ENCODE measurements at regions not wholly inside any gene's neighbourhood (a gene's known extent, or its start where the extent isn't known, plus 50 kb on each side); places are given as distances from the start of the nearest gene placed in this dataset.
"Not testable (repeated sequence)": the region's sequence is repeated elsewhere in the genome, so short reads cannot be mapped to it uniquely, and the experiment has no call there.

GRCh38 chr5:39652481-39652880, 227.7 kb upstream of the DAB2 start:
- TF ChIP-seq POLR2AphosphoS5, POLR2A (IDR thresholded peaks at IDR 0.05): not testable (repeated sequence)
- TF ChIP-seq, protein P1, sequence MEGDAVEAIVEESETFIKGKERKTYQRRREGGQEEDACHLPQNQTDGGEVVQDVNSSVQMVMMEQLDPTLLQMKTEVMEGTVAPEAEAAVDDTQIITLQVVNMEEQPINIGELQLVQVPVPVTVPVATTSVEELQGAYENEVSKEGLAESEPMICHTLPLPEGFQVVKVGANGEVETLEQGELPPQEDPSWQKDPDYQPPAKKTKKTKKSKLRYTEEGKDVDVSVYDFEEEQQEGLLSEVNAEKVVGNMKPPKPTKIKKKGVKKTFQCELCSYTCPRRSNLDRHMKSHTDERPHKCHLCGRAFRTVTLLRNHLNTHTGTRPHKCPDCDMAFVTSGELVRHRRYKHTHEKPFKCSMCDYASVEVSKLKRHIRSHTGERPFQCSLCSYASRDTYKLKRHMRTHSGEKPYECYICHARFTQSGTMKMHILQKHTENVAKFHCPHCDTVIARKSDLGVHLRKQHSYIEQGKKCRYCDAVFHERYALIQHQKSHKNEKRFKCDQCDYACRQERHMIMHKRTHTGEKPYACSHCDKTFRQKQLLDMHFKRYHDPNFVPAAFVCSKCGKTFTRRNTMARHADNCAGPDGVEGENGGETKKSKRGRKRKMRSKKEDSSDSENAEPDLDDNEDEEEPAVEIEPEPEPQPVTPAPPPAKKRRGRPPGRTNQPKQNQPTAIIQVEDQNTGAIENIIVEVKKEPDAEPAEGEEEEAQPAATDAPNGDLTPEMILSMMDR (IDR thresholded peaks at IDR 0.05), result not testable (repeated sequence)
